ENCODE measurements at regions not wholly inside any gene's neighbourhood (a gene's known extent, or its start where the extent isn't known, plus 50 kb on each side); places are given as distances from the start of the nearest gene placed in this dataset.
"Not testable (repeated sequence)": the region's sequence is repeated elsewhere in the genome, so short reads cannot be mapped to it uniquely, and the experiment has no call there.

DNA sequence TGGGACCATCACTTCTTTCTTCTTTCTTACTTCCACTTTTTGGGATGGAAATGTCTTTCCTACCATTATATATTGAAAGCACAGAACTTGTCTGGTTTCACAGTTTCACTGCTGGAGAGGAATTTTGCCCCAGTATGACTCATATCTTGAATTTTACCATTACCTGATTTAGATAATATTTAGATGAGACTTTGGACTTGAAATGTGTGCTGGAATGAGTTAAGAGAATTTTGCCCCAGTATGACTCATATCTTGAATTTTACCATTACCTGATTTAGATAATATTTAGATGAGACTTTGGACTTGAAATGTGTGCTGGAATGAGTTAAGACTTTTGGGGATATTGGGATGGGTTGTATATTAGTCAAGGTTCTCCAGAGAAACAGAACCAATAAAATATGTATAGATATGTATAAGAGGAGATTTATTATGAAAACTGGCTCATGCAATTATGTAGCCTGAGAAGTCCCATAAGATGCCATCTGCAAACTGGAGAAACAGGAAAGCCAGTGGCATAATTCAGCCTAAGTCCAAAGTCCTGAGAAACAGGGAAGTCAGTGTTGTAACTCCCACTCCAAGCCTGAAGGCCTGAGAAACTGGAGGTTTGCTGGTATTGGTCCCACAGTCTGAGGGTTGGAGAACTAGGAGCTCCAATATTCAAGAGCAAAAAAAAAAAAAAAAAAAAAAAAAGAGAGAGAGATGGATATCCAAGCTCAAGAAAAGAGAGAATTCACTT lies 1029.2 kb downstream of the EPHA3 start:
- Histone ChIP-seq H3K4me3 (ENCODE audit: low read depth in 1 of 2, low read length in 1 of 2) (no peak overlapping the region), H3K27me3 (no peaks in the 10 kb centered on the region)
- TF ChIP-seq, protein P1, sequence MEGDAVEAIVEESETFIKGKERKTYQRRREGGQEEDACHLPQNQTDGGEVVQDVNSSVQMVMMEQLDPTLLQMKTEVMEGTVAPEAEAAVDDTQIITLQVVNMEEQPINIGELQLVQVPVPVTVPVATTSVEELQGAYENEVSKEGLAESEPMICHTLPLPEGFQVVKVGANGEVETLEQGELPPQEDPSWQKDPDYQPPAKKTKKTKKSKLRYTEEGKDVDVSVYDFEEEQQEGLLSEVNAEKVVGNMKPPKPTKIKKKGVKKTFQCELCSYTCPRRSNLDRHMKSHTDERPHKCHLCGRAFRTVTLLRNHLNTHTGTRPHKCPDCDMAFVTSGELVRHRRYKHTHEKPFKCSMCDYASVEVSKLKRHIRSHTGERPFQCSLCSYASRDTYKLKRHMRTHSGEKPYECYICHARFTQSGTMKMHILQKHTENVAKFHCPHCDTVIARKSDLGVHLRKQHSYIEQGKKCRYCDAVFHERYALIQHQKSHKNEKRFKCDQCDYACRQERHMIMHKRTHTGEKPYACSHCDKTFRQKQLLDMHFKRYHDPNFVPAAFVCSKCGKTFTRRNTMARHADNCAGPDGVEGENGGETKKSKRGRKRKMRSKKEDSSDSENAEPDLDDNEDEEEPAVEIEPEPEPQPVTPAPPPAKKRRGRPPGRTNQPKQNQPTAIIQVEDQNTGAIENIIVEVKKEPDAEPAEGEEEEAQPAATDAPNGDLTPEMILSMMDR (IDR thresholded peaks at IDR 0.05): no peak

DNA sequence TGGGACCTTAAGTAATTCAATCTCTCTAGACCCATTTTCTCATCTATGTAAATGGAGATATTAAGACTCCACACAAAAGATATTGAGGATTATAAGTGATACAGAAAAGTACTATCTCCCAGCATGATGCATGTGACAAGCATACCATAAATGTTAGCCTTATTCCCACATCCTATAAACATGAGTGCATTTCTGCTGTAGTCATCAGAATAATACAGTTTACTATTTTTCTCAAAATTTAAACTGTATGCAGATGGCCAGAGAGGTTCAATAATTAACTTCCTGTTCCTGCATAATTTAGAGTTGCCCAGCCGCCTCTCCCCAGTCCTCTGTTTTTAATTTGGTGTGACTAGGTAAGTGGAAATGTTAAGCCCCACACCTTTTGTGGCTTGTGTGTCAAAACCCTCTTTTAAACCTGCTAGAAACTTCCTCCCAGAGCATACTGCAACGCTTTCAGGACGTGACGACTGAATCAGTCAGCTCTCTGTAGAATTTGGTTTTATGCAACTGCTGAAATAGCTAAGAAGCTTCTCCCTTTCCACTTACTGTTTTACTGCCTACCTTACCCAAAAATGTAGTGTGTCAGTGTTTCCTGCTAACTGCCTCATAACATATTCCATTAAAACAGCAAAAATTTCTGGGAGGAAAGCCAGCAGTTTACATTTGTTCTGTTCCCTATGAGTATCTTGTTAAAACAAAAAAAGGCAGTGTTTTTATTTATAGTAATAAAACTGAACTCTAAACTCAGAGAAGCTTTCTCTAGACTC lies 1037.9 kb downstream of the EPHA3 start:
- Histone ChIP-seq H3K9me3 (no peaks in the 10 kb centered on the region), H3K4me1 (ENCODE audit: control insufficient read depth in 1 of 2, insufficient read depth in 1 of 2, low read depth in 1 of 2, low read length in 1 of 2) (no peaks in the 10 kb centered on the region), H3K36me3 (no peaks in the 10 kb centered on the region), H3K27ac (no peak overlapping the region), H3K4me3 (ENCODE audit: low read depth in 1 of 2, low read length in 1 of 2) (no peak overlapping the region), H3K27me3 (no peaks in the 10 kb centered on the region)
- TF ChIP-seq, protein P1 (IDR thresholded peaks at IDR 0.05): no peak

More for the DNA sequence above, 1029.2 kb downstream of the EPHA3 start:
- Histone ChIP-seq H3K27ac (no peak overlapping the region), H3K9me3 (no peaks in the 10 kb centered on the region), H3K4me1 (ENCODE audit: control insufficient read depth in 1 of 2, insufficient read depth in 1 of 2, low read depth in 1 of 2, low read length in 1 of 2) (no peaks in the 10 kb centered on the region), H3K36me3 (no peaks in the 10 kb centered on the region)

DNA sequence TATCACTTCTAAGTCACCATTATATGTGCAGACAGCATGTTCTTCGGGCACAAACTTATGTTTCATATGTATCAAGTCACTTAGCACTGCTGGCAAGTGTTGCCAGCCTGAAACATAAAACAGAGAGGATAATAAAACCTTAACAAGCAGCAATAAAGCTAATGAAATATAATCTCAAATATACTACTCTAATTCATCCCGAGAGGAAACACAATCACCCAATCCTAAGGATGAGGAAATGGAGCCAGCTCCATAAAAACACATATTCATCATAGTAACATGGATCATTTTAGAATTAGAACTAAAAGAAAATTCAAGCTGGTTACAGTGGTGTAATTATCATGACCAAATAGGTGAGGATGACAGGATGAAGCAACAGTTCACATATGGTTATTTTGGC lies 1072.7 kb downstream of the EPHA3 start:
- no peaks in the 10 kb centered on the region for H3K9me3 ChIP-seq
- no peak overlapping the region for H3K27ac ChIP-seq
- H3K4me1 ChIP-seq (ENCODE audit: control insufficient read depth in 1 of 2, insufficient read depth in 1 of 2, low read depth in 1 of 2, low read length in 1 of 2): no peaks in the 10 kb centered on the region

DNA sequence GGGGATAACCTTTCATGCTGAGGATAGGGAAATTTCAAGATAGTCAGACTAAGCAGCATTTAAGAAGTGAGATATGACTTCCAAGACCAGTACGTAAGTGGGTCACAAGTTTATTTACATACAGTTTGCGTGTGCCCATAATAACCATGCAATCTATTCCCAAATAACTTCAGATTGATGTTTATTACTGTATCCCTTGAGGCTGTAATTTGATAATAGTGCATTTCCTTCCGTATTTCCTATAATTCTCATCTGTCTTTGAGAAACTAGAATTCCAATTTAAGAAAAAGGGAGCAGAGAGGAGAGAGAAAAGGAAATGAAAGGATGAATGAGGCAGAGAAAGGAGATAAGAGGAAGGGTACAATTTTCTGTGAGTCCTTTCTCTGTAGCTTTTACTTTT lies 1073.1 kb downstream of the EPHA3 start:
- Histone ChIP-seq H3K27me3 (no peaks in the 10 kb centered on the region), H3K9me3 (no peaks in the 10 kb centered on the region), H3K4me1 (ENCODE audit: control insufficient read depth in 1 of 2, insufficient read depth in 1 of 2, low read depth in 1 of 2, low read length in 1 of 2) (no peaks in the 10 kb centered on the region), H3K4me3 (ENCODE audit: low read depth in 1 of 2, low read length in 1 of 2) (no peak overlapping the region), H3K27ac (no peak overlapping the region), H3K36me3 (no peaks in the 10 kb centered on the region)
- TF ChIP-seq, protein P1 (IDR thresholded peaks at IDR 0.05): no peak

More for the DNA sequence above, 1072.7 kb downstream of the EPHA3 start:
- TF ChIP-seq, protein P1 (IDR thresholded peaks at IDR 0.05): no peak
- Histone ChIP-seq H3K27me3 (no peaks in the 10 kb centered on the region), H3K36me3 (no peaks in the 10 kb centered on the region), H3K4me3 (ENCODE audit: low read depth in 1 of 2, low read length in 1 of 2) (no peak overlapping the region)

DNA sequence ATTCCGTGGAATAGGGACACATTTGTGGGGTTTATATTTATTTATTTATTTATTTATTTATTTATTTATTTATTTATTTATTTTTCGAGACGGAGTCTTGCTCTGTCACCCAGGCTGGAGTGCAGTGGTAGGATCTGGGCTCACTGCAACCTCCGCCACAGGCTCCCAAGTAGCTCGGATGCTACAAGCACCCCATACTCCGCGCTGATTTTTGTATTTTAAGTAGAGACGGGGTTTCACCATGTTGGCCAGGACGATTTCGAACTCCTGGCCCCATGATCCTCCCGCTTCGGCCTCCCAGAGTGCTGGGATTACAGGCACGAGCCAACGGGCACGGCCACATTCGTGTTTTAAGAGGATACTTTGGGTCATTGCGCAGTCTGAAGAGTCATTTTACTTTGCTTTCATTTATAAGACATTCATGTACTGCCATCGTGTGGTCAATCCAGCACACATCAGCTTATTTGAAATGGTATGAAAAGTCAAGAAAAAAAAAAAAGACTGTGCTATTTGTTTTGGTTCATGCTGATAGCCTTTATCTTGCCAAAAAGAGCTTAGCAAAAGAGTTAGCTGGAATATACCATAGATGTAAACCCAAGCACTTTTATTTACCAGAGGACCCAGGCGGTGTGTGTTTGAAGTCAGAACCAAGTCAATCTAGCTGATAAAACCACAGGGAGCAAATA lies 1075.0 kb downstream of the EPHA3 start:
- H3K27me3 ChIP-seq; H3K27ac ChIP-seq; H3K4me1 ChIP-seq (ENCODE audit: control insufficient read depth in 1 of 2, insufficient read depth in 1 of 2, low read depth in 1 of 2, low read length in 1 of 2); H3K36me3 ChIP-seq; H3K4me3 ChIP-seq (ENCODE audit: low read depth in 1 of 2, low read length in 1 of 2); H3K9me3 ChIP-seq: not testable (repeated sequence)
